ENCODE measurements at regions not wholly inside any gene's neighbourhood (a gene's known extent, or its start where the extent isn't known, plus 50 kb on each side); places are given as distances from the start of the nearest gene placed in this dataset.

- Mint-ChIP-seq H3K27me3 (ENCODE audit: low read depth) (no peaks in the 10 kb centered on the region; the same call in 1 of the 2 replicates), H3K36me3 (no peaks in the 10 kb centered on the region)
Observed at GRCh38 chrX:138946926-138947325, 235.4 kb upstream of the FGF13 start.

GRCh38 chrX:138945219-138945618 lies 233.7 kb upstream of the FGF13 start:
- H3K36me3 Mint-ChIP-seq: no peaks in the 10 kb centered on the region
- peaks cover 19% of the 10 kb centered on the region for H3K4me1 Mint-ChIP-seq
- H3K27me3 Mint-ChIP-seq (ENCODE audit: low read depth): no peaks in the 10 kb centered on the region; the same call in 1 of the 2 replicates
- no peak overlapping the region for H3K27ac Mint-ChIP-seq
- POLR2A ChIA-PET: no interaction called here
- CTCF ChIA-PET: no interaction called here
- ATAC-seq (no peak), DNase-seq (ENCODE audit: low spot score) (no peak)
- no peaks in the 10 kb centered on the region for H3K9me3 Mint-ChIP-seq
- no peak for TF ChIP-seq GTF2I (CRISPR knock-in tag; conservative IDR thresholded peaks at IDR 0.05)
- TF ChIP-seq MAX (CRISPR knock-in tag; IDR thresholded peaks at IDR 0.05): no peak
- TF ChIP-seq NR2C2 (CRISPR knock-in tag; IDR thresholded peaks at IDR 0.05): no peak
- TF ChIP-seq, protein P1, sequence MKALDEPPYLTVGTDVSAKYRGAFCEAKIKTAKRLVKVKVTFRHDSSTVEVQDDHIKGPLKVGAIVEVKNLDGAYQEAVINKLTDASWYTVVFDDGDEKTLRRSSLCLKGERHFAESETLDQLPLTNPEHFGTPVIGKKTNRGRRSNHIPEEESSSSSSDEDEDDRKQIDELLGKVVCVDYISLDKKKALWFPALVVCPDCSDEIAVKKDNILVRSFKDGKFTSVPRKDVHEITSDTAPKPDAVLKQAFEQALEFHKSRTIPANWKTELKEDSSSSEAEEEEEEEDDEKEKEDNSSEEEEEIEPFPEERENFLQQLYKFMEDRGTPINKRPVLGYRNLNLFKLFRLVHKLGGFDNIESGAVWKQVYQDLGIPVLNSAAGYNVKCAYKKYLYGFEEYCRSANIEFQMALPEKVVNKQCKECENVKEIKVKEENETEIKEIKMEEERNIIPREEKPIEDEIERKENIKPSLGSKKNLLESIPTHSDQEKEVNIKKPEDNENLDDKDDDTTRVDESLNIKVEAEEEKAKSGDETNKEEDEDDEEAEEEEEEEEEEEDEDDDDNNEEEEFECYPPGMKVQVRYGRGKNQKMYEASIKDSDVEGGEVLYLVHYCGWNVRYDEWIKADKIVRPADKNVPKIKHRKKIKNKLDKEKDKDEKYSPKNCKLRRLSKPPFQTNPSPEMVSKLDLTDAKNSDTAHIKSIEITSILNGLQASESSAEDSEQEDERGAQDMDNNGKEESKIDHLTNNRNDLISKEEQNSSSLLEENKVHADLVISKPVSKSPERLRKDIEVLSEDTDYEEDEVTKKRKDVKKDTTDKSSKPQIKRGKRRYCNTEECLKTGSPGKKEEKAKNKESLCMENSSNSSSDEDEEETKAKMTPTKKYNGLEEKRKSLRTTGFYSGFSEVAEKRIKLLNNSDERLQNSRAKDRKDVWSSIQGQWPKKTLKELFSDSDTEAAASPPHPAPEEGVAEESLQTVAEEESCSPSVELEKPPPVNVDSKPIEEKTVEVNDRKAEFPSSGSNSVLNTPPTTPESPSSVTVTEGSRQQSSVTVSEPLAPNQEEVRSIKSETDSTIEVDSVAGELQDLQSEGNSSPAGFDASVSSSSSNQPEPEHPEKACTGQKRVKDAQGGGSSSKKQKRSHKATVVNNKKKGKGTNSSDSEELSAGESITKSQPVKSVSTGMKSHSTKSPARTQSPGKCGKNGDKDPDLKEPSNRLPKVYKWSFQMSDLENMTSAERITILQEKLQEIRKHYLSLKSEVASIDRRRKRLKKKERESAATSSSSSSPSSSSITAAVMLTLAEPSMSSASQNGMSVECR (CRISPR knock-in tag; IDR thresholded peaks at IDR 0.05; ENCODE audit: borderline replicate concordance): no peak
- TF ChIP-seq, protein P2, sequence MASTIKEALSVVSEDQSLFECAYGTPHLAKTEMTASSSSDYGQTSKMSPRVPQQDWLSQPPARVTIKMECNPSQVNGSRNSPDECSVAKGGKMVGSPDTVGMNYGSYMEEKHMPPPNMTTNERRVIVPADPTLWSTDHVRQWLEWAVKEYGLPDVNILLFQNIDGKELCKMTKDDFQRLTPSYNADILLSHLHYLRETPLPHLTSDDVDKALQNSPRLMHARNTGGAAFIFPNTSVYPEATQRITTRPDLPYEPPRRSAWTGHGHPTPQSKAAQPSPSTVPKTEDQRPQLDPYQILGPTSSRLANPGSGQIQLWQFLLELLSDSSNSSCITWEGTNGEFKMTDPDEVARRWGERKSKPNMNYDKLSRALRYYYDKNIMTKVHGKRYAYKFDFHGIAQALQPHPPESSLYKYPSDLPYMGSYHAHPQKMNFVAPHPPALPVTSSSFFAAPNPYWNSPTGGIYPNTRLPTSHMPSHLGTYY (CRISPR knock-in tag; IDR thresholded peaks at IDR 0.05): no peak
- TF ChIP-seq ZNF263 (CRISPR knock-in tag; IDR thresholded peaks at IDR 0.05; ENCODE audit: low read depth): no peak
- no peak for TF ChIP-seq TEAD4 (CRISPR knock-in tag; IDR thresholded peaks at IDR 0.05)
- no peak for TF ChIP-seq PREB (CRISPR knock-in tag; IDR thresholded peaks at IDR 0.05; ENCODE audit: borderline replicate concordance)
- TF ChIP-seq ESRRA (CRISPR knock-in tag; IDR thresholded peaks at IDR 0.05; ENCODE audit: borderline replicate concordance): no peak
- no peak for TF ChIP-seq ETV6 (CRISPR knock-in tag; IDR thresholded peaks at IDR 0.05)
- H3K4me3 Mint-ChIP-seq: no peak overlapping the region

More at GRCh38 chrX:138946926-138947325, 235.4 kb upstream of the FGF13 start:
- TF ChIP-seq RORB (CRISPR knock-in tag; IDR thresholded peaks at IDR 0.05) (no peak), TEAD4 (CRISPR knock-in tag; IDR thresholded peaks at IDR 0.05) (no peak), JUN (CRISPR knock-in tag; IDR thresholded peaks at IDR 0.05) (no peak), PRRX2 (CRISPR knock-in tag; IDR thresholded peaks at IDR 0.05) (no peak)
- Mint-ChIP-seq H3K4me1 (peaks cover 9% of the 10 kb centered on the region), H3K9me3 (no peaks in the 10 kb centered on the region), H3K4me3 (no peak overlapping the region), H3K27ac (no peak overlapping the region)
- DNase-seq (ENCODE audit: low spot score): no peak
- ATAC-seq: no peak
- ChIA-PET CTCF (no interaction called here), POLR2A (no interaction called here)

DNA sequence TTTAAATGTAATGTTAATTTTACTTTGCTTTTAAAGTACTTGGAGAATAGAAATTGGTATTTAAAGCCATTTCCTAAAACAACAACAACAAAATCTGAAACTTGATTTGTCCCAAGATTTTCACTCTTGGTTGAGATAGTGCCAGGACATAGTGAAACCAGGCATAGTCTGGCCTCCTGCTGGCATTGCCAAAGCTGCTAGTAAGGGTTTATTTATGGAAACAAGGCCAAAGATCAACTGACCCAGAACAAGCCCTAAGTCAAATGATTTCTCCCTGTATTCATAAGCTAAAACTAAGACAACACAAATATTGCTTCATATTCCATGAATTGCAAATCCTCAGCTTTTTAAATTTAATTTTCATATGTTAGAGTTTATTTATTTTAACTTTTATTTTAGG lies 227.5 kb upstream of the FGF13 start:
- H3K4me1 Mint-ChIP-seq: peaks cover 19% of the 10 kb centered on the region
- no peak for ATAC-seq
- no peaks in the 10 kb centered on the region for H3K27me3 Mint-ChIP-seq (ENCODE audit: low read depth)
- DNase-seq (ENCODE audit: low spot score): no peak
- TF ChIP-seq, protein P2 (CRISPR knock-in tag; IDR thresholded peaks at IDR 0.05): no peak
- no peak for TF ChIP-seq ZNF121 (CRISPR knock-in tag; IDR thresholded peaks at IDR 0.05)
- TF ChIP-seq JAZF1 (CRISPR knock-in tag; IDR thresholded peaks at IDR 0.05): no peak
- no peak for TF ChIP-seq PREB (CRISPR knock-in tag; IDR thresholded peaks at IDR 0.05; ENCODE audit: borderline replicate concordance)
- TF ChIP-seq, protein P1 (CRISPR knock-in tag; IDR thresholded peaks at IDR 0.05; ENCODE audit: borderline replicate concordance): no peak
- POLR2A ChIA-PET: no interaction called here
- CTCF ChIA-PET: no interaction called here
- H3K27ac Mint-ChIP-seq: no peak overlapping the region
- no peak overlapping the region for H3K4me3 Mint-ChIP-seq
- H3K36me3 Mint-ChIP-seq: no peaks in the 10 kb centered on the region
- H3K9me3 Mint-ChIP-seq: no peaks in the 10 kb centered on the region

Measured in WTC11 (cell line).